ENCODE measurements at regions not wholly inside any gene's neighbourhood (a gene's known extent, or its start where the extent isn't known, plus 50 kb on each side); places are given as distances from the start of the nearest gene placed in this dataset.

GRCh38 chr3:96750094-96750767 is 64.2 kb upstream of the EPHA6 start:
- TF ChIP-seq CTCF (IDR thresholded peaks at IDR 0.05) (no peak), POLR2A (IDR thresholded peaks at IDR 0.05) (no peak)

Data from thyroid gland (tissue), 4 donors.